GM18520 (cell line): ENCODE measurements at regions not wholly inside any gene's neighbourhood (a gene's known extent, or its start where the extent isn't known, plus 50 kb on each side); places are given as distances from the start of the nearest gene placed in this dataset.

ENCODE experiments used
- ATAC-seq: cut with Tn5 transposase; IDR thresholded peaks from one replicate; pipeline ENCODE4 v1.9.1; 2021; ENCODE audit not compliant: unreplicated experiment

DNA sequence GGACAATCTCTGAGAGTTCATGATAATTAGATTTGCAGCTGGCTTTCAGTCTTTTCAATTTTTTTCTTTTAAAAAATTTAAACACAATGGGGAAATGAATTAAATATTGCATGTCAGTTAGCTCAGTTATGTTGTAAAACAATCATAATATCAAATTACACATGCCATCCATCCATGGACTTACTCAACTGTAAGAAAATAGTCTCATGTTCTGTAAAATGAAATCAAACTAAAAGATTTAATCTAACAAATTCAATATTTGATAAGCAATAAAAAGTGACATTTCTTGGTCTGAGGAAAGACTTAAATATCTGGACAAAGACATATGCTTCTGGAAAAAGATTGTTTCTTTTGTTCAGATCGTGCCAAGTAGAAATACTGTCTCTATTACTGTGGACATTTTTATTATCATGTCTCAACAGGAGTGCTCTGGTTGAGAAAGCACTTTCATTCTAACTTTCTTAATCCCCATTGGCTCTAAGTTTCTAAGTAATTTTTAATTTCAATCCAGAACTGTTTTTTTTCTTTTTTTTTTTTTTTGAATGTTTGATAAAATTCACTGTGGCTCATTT, 179.2 kb upstream of the FAM3C start:
- no peak for ATAC-seq

DNA sequence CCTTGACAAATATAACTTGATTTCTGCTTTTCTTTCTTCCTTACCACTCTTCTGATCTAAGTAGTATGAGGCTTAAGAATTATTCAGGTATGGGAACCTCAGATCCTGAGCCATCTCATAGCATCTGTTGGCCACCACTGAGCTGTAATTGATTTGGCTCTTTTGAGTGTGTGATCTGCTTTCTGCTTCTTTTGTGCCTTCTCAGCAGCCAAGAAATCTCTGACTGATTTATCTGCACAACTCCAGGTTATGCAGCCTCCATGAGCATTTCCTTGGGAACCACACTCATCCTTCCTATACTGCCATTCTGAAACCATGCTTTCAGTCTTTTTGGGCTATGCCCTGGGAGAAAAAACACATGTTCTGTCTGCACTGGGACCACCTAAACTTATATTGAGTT, 178.0 kb upstream of the FAM3C start:
- no peak for ATAC-seq

DNA sequence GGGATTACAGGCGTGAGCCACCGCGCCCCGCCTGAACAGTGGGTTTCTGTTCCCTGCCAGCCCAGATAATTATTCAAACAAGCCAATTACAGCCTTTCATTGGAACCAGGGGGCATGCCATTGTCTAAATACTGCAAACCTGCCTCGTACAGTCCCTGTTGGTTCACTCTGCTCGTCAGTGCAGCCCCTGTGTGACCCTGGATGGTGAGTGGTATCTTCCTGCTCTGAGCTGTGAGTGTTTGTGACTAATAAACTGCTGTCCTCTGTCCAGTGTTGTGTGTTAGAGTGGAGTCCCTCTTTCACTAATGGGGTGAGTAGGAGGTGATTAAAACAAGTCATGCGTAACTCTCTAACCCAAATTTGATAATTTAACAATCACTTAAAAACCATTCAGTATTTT, 176.5 kb upstream of the FAM3C start:
- ATAC-seq: no peak

DNA sequence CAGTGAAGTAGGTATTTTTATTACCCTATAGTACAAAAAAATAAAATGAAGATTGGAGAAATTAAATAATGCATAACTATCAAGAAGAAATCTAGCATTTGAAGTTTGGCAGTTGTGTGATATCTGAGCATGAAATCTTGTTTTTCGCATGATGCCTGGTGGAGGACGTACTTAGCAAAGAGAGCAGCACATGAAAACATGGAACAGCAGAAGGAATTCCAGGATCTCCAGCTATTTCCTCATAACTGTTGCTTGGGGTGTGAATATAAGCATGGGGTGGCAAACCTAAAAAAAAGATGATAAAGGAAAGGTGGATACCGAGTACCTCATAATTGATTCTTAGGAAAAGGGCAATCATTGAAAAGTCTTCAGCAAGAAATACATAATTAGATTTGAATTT, 174.3 kb upstream of the FAM3C start:
- ATAC-seq: no peak

DNA sequence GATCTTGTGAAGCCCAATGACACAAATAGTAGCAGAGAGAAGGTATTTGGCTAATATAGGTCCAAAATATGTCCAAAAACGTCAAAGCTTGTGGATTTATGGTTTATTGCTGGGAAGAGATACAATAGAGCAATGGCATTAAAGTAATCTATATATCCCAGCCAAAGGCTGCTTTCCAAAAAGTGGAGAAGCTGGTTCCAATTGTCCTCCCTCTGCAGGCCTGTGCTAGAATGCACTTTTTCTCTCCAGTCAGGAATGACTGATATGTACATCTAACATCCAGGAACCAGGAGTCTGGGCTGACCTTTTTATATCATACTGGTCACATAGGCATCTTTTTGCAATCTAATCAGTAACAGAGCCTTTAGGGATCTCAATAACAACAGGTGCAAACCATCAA, 167.1 kb upstream of the FAM3C start:
- ATAC-seq: no peak

DNA sequence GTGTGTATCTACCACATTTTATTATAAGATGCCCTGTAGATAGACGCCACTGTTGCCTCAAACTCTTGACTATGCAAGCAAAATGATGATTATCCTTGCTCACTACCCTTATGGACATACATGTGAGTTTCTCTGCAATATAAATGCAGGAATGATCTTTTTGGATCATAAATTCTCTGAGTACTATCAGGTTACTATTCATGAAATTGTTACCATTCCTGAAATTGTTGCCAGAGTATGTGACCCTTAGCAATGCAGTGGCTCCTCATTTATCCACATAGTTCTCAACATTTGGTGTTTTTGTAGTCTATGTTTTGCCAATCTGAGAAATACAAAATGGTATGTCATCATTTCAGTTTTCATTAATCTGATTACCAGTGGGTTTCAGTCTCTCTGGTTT, 166.2 kb upstream of the FAM3C start:
- ATAC-seq: no peak

DNA sequence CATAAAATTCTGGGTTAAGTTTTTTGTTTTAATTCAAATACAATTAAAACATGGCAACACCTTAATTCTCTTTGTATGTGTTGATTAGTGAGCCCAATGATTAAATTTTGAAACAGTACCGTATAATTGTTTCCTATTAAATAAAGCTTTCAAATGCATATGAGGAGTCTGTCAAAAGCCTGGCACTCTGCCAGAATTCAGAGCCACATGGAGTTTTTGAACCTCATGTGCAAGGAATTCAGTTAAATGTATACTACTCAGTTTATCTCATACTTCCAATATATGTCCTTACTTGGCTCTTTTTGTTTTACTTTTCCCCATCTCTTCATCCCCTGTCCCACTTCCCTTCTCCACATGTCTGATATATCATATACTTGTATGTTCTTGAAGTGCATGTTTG, 165.6 kb upstream of the FAM3C start:
- ATAC-seq: no peak

DNA sequence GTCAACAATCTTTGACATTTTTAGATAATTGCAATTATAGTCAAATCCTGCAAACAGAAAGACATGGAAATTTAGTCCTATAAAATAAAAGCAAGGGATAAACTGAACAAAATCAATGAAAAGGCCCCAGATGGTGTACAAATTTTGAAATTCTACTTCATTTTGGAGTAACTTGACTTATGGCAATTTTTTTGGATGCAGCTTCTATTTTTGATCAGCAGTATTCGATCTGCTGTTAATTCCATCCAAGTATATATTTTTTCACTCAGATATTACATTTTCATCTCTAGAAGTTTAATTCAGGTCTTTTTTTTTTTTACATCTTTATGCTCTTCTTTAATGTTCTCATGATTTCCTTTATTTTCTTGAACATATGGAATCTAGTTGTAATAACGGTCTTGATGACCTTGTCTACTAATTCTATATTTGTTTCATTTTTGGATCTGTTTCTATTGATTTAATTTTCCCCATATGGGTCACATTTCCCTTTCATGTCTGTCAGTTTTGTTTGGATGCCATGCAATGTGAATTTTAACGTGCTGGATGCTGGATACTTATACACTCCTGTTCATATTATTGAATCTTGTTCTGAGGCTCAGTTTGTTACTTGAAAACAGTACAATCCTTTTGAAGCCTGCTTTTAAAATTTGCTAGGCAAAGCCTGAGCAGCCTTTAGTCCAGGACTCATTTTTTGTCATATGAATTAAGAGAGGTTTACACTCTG, 164.3 kb upstream of the FAM3C start:
- no peak for ATAC-seq

DNA sequence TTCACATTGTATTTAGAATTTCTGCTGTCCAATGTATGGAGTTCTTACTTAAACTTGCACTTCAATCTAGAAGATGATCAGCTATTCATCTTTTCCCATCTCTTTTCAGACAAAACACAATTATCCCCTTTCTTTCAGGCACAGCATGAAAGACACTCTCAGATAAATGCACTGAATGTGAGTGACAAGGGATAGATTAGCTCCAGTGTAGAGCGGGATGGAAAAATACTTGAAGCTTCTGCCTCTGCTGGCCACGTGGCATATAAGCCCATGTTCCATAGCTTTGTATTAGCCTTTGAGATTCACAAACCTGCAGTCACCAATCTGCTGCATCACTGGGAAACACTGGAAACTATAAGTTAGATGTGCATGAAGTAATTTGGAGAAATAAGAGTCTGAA, 162.2 kb upstream of the FAM3C start:
- ATAC-seq: no peak

DNA sequence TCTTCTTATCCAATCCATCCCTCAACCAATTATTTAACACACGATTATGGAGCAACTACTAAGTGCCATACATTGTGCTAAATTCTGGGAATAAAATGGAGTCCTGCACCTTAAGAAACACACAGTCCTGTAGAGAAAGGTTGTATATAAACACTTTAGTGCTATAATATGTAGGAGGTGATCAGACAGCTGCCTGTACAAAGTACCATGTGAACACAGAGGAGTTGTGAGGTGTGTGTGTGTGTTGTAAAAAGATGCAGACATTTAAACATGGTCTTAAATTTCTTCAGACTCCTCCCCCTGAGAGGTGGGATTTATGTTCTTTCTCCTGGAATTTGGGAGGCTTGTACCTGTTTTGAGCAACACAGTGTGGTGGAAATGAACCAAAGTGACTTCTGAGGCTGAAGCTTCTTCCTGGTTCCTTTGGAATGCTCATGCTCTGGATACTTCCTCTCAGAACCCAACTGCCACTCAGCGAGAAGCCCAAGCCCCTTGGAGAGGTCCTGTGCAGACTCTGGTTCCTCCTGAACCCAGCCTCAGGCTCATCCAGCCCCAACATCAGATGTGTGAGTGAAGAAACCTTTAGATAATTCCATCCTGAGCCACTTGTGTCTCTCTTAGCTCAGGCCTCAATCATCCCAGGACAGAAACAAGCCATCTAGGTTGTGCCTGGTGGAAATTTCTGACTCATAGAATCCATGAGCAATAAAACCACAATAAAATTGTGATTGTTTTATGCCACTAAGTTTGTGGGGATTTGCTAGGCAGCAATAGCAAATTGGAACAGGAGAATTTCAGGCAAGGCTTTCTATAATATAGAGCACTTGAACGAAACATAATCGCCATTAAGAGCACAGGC, 161.2 kb upstream of the FAM3C start:
- ATAC-seq: no peak

DNA sequence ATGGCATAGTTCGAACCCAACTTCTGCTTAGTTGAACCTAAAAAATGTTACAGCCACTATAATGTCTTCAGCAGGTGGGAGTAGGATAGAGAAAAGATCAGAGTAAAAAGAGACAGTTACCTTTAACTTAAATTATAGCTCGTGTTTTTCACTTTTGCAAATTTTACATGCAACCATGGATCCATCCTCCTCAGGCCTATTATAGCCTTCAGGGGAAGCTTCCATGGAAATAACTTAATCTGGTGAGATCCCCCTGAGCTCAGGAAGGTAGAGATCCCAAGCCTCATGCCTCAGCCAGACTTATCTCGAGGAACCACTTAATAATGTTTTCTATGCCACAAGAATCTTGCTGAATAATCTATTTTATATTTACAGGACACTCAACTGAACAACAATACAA, 159.4 kb upstream of the FAM3C start:
- no peak for ATAC-seq

DNA sequence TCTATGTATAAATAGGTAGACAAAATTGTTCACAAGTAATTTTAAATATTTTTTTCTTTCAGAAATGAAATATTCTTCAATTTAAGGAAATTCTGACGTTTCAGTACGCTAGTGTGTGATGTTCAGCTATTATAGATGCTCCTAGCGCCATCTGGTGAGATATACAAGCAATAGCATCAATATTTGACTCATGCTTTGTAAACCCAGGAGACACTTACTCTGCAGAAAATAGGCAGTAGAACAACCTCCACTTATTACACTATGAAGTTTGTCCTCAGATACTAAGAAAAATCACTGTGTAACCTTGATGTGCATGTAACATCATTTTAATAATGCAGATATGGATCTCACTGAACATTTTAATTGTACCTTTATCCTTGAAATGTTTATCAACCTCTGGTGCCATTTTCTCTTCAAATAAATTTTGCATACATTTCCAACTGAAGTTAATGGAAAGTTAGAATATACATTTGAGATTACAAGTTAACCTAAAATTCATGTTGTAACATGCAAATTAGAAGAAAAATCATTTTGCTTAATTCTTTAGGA, 151.5 kb upstream of the FAM3C start:
- peak; percentile 64 for ATAC-seq

DNA sequence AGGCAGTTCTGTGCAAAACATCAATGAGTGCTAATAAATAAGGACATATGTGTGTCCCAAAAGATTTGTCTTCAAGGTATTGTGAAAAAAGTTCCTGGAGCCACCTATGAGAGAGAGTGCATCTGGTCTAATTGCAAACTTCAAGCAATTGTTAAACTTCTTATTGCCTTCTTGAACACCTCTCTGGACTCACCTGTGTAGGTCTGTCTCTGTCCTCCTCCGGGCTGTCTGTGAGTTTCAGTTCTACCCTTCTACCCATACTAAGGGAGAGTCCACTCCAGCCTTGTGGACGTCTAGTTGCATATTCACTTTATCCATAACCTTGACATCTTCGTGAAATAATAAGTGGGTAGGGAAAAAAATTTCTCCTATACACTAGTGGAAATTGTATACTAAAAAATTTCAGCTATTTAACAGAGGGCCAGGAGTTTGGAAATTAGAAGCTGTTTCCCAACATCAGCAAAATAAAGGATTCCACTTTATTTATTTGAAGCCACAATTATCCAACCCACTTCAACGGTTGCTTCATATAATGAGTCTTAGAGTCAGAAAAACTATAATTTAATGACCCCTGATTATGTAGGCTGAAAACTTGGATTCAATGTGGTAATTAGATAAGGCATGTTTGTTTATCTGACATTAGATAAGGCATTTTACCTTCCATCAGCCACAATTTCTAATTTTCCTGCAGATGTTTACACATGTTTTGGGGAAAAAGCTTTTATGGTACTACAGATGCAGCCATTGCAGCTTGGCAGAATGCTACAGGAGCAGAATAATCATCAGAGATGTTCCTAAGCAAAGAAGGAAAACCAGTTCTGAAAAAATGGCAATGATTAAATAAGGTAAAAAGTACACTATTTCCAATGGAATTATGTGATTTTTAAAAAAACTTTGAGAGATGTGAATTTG, 150.8 kb upstream of the FAM3C start:
- ATAC-seq: no peak

DNA sequence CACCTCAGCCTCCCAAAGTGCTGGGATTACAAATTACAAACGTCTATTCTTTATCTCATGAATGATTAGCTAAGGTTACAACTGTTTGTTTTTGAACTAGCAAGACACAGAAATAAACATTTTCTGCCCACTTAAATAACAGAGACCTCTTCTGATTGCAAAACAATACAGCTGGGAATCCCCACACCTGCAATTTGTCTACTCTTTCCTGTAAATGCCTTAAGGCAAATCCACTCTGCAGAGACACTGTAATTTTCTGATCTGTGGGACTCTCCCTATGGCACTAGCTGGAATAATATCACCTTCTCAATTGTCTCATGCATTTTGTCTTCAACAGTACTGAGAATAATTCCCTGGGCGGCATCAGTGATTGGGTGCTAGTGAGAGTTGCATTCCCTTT, 149.3 kb upstream of the FAM3C start:
- no peak for ATAC-seq

DNA sequence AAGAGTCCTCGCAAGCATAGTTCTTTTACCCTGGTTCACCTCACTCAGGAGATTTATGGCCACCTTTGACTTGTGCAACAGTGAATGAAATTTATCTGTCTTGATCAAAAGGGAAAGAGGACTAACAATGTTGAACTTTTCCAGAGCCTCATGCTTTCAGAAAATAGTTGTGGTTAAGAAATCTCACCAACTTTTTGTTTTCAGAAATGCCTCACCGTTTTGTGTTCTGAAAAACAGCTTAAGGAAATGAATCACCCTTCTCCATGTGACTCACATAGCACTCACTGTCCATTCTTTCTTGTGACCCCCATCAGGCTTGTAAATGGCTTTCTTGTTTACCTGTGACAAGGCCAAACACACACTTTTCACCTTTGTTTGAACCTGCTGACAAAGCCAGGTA, 148.6 kb upstream of the FAM3C start:
- peak; percentile 46 for ATAC-seq

DNA sequence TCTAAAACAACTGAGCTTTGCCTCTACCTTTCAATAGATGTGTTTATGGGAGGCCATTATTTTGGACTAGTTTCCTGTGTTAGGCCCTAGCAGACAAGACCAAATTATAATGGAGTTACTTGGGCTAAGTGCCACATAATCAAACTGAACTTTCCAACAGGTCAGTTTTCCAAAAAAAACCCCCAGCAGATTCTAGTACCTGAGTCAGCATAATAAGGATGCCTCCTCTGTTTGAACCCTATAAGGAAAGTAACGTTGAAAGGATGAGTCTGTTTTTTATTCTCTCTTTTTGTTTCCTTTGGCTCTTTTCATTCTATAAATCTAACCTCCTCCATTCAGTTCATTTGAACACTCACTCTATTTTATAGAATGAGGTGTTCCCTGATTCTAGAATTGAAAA, 148.1 kb upstream of the FAM3C start:
- no peak for ATAC-seq

DNA sequence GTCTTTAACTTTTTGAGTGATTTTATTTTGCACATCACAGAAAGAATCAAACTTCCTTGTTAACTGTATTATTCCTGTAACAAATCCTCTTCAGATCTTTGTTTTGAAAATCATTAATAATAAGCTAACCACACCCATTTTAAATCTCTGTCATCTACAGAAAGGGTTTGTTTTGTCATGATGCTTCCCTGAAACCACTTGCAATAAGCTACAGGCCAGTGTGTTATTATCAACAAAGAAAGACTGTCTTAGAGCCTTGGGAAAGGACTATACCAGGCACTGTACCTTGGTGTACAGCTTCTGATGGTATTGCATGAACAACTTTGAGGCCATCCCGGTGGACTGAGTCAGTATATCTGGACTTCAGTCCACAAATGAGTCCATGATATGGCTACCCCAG, 145.3 kb upstream of the FAM3C start:
- no peak for ATAC-seq

DNA sequence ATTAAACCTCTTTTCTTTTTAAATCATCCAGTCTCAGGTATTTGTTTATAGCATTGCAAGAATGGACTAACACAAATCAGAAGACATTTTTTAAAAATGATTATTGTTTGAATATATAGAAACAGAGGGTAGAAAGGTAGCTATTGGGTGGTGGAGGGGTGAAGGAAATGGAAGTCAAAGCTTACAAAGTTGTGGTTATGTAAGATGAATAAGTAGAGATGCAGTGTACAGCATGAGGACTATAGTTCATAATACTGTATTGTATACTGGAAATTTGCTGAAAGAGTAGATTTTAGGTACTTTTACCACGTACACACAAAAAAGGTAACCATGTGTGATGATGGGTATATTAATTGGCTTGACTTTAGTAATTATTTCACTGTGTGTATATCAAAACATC, 144.0 kb upstream of the FAM3C start:
- ATAC-seq: no peak

DNA sequence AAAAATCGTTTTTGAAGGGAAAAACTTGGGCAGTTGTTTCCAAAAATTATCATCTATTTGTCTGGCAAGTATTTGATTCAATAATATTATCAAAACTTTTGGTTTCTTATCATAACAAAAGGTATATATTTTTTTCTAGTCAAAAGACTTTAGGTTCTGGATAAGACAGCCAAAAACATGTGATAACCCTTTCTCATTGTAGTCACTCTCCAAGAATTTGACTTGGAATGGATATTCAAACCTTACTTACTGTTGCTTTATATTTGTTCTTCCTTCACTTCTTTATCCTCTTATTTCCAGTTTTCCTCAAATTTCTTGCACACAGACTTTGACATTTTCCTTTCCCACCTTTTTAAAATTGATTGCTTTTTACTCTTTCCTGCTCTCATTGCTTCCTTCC, 140.9 kb upstream of the FAM3C start:
- no peak for ATAC-seq

DNA sequence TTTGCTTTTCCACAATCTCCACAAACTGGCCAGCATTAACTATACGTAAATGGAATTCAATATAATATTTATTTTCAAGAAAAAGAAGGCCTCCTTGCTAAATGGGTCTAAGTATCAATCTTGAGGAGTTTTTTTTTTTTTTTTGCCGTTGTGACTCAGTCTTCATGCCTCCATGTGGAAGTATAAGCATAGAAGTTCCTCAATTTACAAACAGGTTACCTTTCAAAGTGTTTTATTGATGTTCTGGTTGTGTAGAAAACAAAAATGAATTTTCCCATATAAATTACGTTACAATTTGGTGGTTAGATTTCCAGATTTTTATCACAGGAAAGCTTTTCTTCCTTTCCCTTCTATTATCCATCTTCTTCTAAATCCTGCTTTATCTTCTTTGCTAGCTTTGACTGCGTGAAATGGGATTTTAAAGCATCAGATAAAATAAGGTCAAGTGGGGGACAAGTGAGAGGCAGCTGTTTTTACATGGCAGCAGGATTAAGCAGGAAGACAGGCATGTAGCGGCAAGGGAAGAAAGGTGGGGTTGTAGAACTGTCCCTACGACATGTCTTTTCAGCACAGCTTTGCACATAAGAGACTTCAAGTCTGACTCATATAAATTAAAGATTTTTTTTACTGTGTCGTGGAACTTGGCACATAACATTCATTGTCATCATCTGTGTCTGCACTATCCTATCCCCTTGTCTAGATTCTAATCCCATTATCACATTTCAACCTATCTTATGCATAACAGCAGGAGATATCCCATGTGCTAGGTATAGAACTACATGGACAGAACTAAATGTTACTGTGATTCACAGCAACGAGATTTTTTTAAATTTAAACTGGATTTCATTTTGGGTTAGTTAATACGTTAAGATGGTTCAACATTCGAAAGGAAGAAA, 135.3 kb upstream of the FAM3C start:
- no peak for ATAC-seq
